Endodermal cell (in vitro differentiated cells): ENCODE measurements at regions not wholly inside any gene's neighbourhood (a gene's known extent, or its start where the extent isn't known, plus 50 kb on each side); places are given as distances from the start of the nearest gene placed in this dataset.

Experiments used
- DNase-seq: peaks from one replicate; pipeline ENCODE4 v3.0.0-alpha.2; 2017
- H3K27ac ChIP-seq: 2 replicates; pipeline ENCODE4 v1.5.1; 2013; ENCODE audit warnings: mild to moderate bottlenecking, low read depth, low read length, moderate library complexity
- H3K27me3 ChIP-seq: 2 replicates; pipeline ENCODE4 v1.6.1; 2013; ENCODE audit warnings: mild to moderate bottlenecking, low read length, moderate library complexity; ENCODE audit not compliant: insufficient read depth, control insufficient read depth, poor library complexity, severe bottlenecking
- H3K36me3 ChIP-seq: 2 replicates; pipeline ENCODE4 v1.7.0; 2013; ENCODE audit warnings: mild to moderate bottlenecking, low read length, moderate library complexity; ENCODE audit not compliant: control insufficient read depth, insufficient read depth
- H3K4me1 ChIP-seq: one replicate; pipeline ENCODE4 v1.7.0; 2013; ENCODE audit warnings: low read length; ENCODE audit not compliant: control insufficient read depth, insufficient read depth
- H3K4me3 ChIP-seq: 2 replicates; pipeline ENCODE4 v1.5.1; 2013; ENCODE audit warnings: mild to moderate bottlenecking, low read length, moderate library complexity
- H3K9ac ChIP-seq: 2 replicates; pipeline ENCODE4 v1.6.1; 2013; ENCODE audit warnings: mild to moderate bottlenecking, low read length, moderate library complexity; ENCODE audit not compliant: poor library complexity, severe bottlenecking; ENCODE audit errors: extremely low read depth
- H3K9me3 ChIP-seq: 2 replicates; pipeline ENCODE4 v1.6.1; 2013; ENCODE audit warnings: mild to moderate bottlenecking, low read length, moderate library complexity; ENCODE audit not compliant: control insufficient read depth
- H3K27ac Mint-ChIP-seq: 2 replicates; pipeline ENCODE4 v1.8.0; 2020; ENCODE audit warnings: mixed read lengths
- H3K27me3 Mint-ChIP-seq: 2 replicates; pipeline ENCODE4 v1.8.0; 2021; ENCODE audit warnings: mild to moderate bottlenecking, mixed read lengths; ENCODE audit not compliant: insufficient read depth
- H3K36me3 Mint-ChIP-seq: 2 replicates; pipeline ENCODE4 v1.8.0; 2020; ENCODE audit warnings: low read depth, mixed read lengths
- H3K4me1 Mint-ChIP-seq: 2 replicates; pipeline ENCODE4 v1.8.0; 2020; ENCODE audit warnings: mixed read lengths
- H3K4me3 Mint-ChIP-seq: 2 replicates; pipeline ENCODE4 v1.8.0; 2020; ENCODE audit warnings: mild to moderate bottlenecking, moderate library complexity, mixed read lengths
- H3K9me3 Mint-ChIP-seq: 2 replicates; pipeline ENCODE4 v1.8.0; 2020; ENCODE audit warnings: mild to moderate bottlenecking, mixed read lengths
- WGBS, 2 experiments: methylation state at CpG; one replicate each; pipeline versions ENCODE4 v1.1.5 to v1.1.7; 2013; ENCODE audit warnings: missing lambda C conversion rate in 2 of 2, mixed read lengths in 1 of 2; ENCODE audit not compliant: insufficient coverage in 1 of 2, insufficient read length in 1 of 2; 5-methylcytosine and 5-hydroxymethylcytosine counted together
- TF ChIP-seq, protein P1 (sequence below): fragments of 200-600 bp; sonication (generic); conservative IDR thresholded peaks from 2 replicates; pipeline ENCODE4 v1.5.0; 2021; ENCODE audit warnings: antibody characterized with exemption, mild to moderate bottlenecking

DNA sequence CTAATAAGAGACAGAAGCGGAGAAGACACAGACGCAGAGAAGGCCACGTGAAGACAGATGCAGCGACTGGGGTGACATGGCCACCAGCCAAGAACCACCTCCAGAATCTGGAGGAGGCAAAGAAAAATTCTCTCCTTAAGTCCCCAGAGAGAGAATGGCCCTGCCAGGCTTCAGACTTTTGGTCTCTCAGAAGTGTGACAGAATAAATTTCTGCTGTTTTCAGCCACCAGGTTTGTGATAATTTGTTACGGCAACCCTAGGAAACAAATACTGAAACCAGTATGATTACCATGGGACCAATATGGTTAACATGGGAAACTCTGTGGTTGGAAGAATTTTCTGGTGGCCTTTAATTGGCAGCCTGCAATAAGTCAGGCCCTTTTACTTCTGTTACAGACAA is 63.9 kb upstream of the DOCK9 start:
- no peak for DNase-seq
- Mint-ChIP-seq H3K9me3 (no peaks in the 10 kb centered on the region), H3K36me3 (no peaks in the 10 kb centered on the region), H3K27me3 (peaks cover 1% of the 10 kb centered on the region), H3K27ac (no peak overlapping the region), H3K4me3 (no peak overlapping the region), H3K4me1 (no peaks in the 10 kb centered on the region)
- Histone ChIP-seq H3K9me3 (no peaks in the 10 kb centered on the region), H3K27ac (no peak overlapping the region), H3K9ac (no peak overlapping the region), H3K4me3 (no peak overlapping the region), H3K36me3 (no peaks in the 10 kb centered on the region), H3K4me1 (no peaks in the 10 kb centered on the region), H3K27me3 (no peaks in the 10 kb centered on the region)
- TF ChIP-seq, protein P1, sequence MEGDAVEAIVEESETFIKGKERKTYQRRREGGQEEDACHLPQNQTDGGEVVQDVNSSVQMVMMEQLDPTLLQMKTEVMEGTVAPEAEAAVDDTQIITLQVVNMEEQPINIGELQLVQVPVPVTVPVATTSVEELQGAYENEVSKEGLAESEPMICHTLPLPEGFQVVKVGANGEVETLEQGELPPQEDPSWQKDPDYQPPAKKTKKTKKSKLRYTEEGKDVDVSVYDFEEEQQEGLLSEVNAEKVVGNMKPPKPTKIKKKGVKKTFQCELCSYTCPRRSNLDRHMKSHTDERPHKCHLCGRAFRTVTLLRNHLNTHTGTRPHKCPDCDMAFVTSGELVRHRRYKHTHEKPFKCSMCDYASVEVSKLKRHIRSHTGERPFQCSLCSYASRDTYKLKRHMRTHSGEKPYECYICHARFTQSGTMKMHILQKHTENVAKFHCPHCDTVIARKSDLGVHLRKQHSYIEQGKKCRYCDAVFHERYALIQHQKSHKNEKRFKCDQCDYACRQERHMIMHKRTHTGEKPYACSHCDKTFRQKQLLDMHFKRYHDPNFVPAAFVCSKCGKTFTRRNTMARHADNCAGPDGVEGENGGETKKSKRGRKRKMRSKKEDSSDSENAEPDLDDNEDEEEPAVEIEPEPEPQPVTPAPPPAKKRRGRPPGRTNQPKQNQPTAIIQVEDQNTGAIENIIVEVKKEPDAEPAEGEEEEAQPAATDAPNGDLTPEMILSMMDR = no peak
- 92 to 96% methylated on average over 4 to 5 of the region's 5 CpGs for WGBS, 2 experiments

DNA sequence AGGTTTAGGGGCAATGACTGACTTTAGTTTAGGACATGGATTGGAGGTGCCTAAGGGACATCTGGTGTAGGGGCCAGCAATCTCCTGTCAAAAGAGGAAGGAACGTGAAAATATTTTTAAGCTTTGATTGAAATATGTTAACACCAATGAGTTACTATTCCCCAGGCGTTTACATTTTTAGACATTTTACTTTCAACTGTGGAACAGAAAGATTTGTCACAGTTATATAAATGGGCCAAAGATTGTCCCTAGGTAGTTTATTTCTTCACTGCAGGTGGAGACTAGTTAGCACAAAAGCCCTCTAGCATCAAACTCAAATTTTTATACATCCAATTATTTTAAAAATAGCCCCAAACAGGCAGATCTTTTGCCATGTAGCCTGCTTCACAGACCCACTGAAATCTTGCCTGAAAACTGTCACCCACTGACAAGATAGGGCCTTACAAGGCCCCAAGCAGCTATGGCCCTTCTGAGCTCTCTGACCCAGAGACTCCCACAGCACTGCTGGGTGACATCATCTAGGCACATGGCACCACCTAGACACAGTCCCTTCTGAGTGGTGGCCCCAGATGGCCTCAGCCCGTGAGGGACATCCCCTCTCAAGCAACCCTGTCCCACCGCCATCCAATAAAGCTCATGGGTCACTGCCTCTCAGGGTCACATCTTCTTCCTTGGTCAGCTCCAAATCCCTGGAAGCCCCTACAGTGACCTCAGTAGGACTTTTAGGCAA is 64.8 kb upstream of the DOCK9 start:
- no peaks in the 10 kb centered on the region for H3K36me3 ChIP-seq
- no peaks in the 10 kb centered on the region for H3K4me1 ChIP-seq
- WGBS, 2 experiments = 91 to 93% methylated on average over 3 to 4 of the region's 4 CpGs
- no peaks in the 10 kb centered on the region for H3K9me3 Mint-ChIP-seq
- TF ChIP-seq, protein P1 = no peak
- no peaks in the 10 kb centered on the region for H3K36me3 Mint-ChIP-seq
- H3K9me3 ChIP-seq = no peaks in the 10 kb centered on the region
- no peak overlapping the region for H3K27ac ChIP-seq
- no peaks in the 10 kb centered on the region for H3K4me1 Mint-ChIP-seq
- no peak overlapping the region for H3K27ac Mint-ChIP-seq
- no peak overlapping the region for H3K4me3 Mint-ChIP-seq
- H3K9ac ChIP-seq = no peak overlapping the region
- no peak overlapping the region for H3K4me3 ChIP-seq
- peaks cover 1% of the 10 kb centered on the region for H3K27me3 Mint-ChIP-seq
- no peaks in the 10 kb centered on the region for H3K27me3 ChIP-seq
- DNase-seq = no peak

DNA sequence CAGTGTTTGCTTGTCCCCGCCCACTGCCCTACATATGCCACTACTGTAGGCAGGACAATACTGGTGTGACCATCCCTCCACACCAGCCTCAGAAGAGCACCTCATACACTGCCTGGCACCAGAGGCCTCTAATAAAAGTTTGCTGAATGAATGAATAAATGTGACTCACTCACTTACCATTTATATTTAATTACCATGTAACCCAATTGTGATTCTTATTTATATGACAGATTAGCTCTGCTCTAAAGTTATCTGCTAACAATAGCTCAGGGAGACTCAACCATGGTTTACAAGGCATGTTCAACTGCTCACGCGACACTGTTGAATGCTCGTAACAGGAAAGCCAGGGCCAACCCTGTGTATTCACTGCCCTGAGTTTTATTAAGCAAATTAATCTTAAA is 66.0 kb upstream of the DOCK9 start:
- Mint-ChIP-seq H3K4me3 (no peak overlapping the region), H3K4me1 (no peaks in the 10 kb centered on the region), H3K9me3 (no peaks in the 10 kb centered on the region), H3K27me3 (peaks cover 1% of the 10 kb centered on the region), H3K36me3 (no peaks in the 10 kb centered on the region), H3K27ac (no peak overlapping the region)
- Histone ChIP-seq H3K9ac (no peak overlapping the region), H3K27me3 (no peaks in the 10 kb centered on the region), H3K27ac (no peak overlapping the region), H3K9me3 (no peaks in the 10 kb centered on the region), H3K36me3 (no peaks in the 10 kb centered on the region), H3K4me1 (no peaks in the 10 kb centered on the region), H3K4me3 (no peak overlapping the region)
- DNase-seq = no peak
- 95 to 96% methylated on average over 3 to 4 of the region's 4 CpGs for WGBS, 2 experiments
- TF ChIP-seq, protein P1 = no peak
